ENCODE measurements at regions not wholly inside any gene's neighbourhood (a gene's known extent, or its start where the extent isn't known, plus 50 kb on each side); places are given as distances from the start of the nearest gene placed in this dataset.

- no peak for TF ChIP-seq USF2 (IDR thresholded peaks at IDR 0.05; ENCODE audit: low read length)
- TF ChIP-seq CHD1 (IDR thresholded peaks at IDR 0.05; ENCODE audit: low read depth, low read length) = no peak
- TF ChIP-seq NRF1 (IDR thresholded peaks at IDR 0.05; ENCODE audit: low read depth, low read length) = no peak
Measured at GRCh38 chr15:93296759-93297500, 207.9 kb upstream of the RGMA start.

All from H1 (cell line).